Epithelial cell of proximal tubule (primary cell): ENCODE measurements at regions not wholly inside any gene's neighbourhood (a gene's known extent, or its start where the extent isn't known, plus 50 kb on each side); places are given as distances from the start of the nearest gene placed in this dataset.
"Not testable (repeated sequence)": the region's sequence is repeated elsewhere in the genome, so short reads cannot be mapped to it uniquely, and the experiment has no call there.

Experiments used
- DNase-seq: peaks from one replicate; pipeline ENCODE4 v3.0.0-alpha.2; 2011; ENCODE audit warnings: low read depth
- H3K4me3 ChIP-seq: 2 replicates; pipeline ENCODE4 v1.5.1; 2011; ENCODE audit warnings: low read depth, mild to moderate bottlenecking, low read length
- TF ChIP-seq, protein P1 (sequence below): conservative IDR thresholded peaks from 2 replicates; pipeline ENCODE4 v1.5.1; 2012; ENCODE audit warnings: low read depth, mild to moderate bottlenecking, low read length

DNA sequence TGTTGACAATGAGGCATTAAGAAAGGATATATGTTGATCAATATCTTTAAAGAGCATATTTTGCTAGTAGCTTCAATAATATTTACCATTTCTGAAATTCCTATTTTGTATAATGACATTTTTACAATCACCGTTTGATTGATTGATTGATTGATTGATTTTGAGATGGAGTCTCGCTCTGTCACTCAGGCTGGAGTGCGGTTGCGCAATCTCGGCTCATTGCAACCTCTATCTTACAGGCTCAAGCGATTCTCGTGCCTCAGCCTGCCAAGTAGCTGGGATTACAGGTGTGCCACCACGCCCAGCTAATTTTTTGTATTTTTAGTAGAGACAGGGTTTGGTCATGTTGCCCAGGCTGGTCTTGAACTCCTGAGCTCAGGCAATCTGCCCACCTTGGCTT lies 150.9 kb upstream of the TEX13D start:
- not testable (repeated sequence) for DNase-seq, H3K4me3 ChIP-seq

DNA sequence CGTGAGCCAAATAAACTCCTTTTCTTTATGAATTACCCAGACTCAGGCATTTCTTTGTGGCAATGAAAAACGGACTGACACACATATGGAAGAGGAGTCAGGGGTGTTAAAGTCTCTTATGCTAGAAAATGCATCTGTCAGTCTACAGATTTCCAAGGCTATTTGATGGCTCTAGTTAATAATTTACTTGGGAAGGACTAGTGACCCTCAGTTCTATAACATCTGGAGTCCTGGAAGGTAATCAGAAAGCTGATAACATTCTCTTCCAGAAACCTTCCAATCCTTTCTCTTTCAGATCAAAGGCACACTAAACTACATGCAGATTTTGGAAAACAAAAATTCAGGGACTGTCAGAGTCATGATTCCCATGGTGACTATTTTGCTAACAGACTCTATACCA lies 142.0 kb upstream of the TEX13D start:
- H3K4me3 ChIP-seq = no peak overlapping the region
- TF ChIP-seq, protein P1, sequence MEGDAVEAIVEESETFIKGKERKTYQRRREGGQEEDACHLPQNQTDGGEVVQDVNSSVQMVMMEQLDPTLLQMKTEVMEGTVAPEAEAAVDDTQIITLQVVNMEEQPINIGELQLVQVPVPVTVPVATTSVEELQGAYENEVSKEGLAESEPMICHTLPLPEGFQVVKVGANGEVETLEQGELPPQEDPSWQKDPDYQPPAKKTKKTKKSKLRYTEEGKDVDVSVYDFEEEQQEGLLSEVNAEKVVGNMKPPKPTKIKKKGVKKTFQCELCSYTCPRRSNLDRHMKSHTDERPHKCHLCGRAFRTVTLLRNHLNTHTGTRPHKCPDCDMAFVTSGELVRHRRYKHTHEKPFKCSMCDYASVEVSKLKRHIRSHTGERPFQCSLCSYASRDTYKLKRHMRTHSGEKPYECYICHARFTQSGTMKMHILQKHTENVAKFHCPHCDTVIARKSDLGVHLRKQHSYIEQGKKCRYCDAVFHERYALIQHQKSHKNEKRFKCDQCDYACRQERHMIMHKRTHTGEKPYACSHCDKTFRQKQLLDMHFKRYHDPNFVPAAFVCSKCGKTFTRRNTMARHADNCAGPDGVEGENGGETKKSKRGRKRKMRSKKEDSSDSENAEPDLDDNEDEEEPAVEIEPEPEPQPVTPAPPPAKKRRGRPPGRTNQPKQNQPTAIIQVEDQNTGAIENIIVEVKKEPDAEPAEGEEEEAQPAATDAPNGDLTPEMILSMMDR = no peak

DNA sequence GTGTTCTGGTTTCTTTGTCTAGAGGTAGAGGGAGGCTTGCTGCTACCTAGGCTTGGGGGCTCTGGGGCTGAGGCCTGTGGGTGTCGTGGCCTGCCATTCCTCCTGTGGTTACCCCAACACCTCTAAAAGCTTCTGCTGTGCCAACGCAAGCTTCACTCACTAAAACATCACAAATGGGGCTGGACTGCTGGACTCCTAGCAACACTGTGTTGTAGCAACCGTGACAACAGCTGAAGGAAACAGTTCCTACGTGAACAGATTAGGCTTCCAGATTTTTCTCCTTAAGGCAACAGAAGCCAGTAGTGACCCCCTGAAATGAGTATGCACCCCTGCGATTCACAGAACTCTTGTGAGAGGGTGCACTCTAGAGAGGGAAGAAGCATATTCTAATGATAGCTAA lies 138.3 kb upstream of the TEX13D start:
- TF ChIP-seq, protein P1 = no peak
- peak; percentile 9 for DNase-seq
- no peak overlapping the region for H3K4me3 ChIP-seq

More for the DNA sequence above, 142.0 kb upstream of the TEX13D start:
- DNase-seq = no peak

DNA sequence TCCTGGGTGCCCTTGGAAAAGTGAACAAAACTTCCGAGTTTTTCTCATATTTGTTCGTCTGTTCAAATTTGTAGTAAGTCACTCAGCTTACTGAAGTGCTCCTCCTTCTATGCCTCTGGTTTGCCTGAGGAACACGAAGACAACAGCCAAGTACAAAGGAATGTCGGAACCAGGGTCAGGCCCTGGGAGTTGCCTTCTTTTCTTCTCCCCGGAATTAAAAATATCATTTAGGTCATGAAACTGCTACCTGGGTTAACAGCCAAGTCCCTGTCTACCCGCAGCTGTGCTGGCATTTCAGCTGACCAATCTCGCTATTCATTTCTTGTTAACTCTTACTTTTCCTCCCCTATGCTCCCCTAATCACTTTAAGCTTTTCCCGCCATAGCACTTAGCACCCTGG lies 137.6 kb upstream of the TEX13D start:
- no peak overlapping the region for H3K4me3 ChIP-seq
- no peak for DNase-seq
- TF ChIP-seq, protein P1 = no peak

DNA sequence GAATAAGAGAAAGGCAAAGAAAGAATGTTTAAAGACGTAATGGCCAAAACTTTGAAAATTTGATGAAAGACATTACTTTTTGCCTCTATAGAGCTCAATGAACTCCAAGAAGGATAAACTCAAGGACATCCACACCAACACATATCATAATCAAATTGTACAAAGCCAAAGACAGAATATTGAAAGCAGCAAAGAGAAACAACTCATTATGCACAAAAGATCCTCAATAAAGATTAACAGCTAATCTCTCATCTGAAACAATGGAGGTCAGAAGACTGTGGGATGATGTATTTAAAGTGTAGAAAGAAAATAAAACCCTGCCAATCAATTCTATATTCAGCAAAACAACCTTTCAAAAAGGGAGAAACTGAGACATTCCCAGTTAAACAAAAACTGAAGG lies 129.1 kb upstream of the TEX13D start:
- TF ChIP-seq, protein P1 = no peak

DNA sequence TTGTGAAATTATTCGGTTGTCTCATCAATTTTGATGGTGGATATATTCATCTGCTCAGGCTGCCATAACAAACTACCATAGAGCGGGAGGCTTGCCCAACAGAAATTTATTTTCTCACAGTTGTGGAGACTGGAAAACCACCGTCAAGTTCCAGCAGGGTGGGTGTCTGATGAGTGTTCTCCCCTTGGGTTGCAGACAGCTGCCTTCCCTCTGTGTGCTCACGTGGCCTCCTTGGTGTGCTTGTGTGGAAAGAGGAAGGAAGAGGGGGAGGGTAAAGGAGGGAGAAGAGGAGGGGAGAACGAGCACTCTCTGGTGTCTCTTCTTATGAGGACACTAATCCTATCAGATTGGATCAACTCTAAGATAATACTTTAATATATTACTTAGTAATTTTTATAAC lies 123.8 kb upstream of the TEX13D start:
- TF ChIP-seq, protein P1 = no peak
- DNase-seq = no peak
- no peak overlapping the region for H3K4me3 ChIP-seq

More for the DNA sequence above, 129.1 kb upstream of the TEX13D start:
- DNase-seq = no peak
- no peak overlapping the region for H3K4me3 ChIP-seq

DNA sequence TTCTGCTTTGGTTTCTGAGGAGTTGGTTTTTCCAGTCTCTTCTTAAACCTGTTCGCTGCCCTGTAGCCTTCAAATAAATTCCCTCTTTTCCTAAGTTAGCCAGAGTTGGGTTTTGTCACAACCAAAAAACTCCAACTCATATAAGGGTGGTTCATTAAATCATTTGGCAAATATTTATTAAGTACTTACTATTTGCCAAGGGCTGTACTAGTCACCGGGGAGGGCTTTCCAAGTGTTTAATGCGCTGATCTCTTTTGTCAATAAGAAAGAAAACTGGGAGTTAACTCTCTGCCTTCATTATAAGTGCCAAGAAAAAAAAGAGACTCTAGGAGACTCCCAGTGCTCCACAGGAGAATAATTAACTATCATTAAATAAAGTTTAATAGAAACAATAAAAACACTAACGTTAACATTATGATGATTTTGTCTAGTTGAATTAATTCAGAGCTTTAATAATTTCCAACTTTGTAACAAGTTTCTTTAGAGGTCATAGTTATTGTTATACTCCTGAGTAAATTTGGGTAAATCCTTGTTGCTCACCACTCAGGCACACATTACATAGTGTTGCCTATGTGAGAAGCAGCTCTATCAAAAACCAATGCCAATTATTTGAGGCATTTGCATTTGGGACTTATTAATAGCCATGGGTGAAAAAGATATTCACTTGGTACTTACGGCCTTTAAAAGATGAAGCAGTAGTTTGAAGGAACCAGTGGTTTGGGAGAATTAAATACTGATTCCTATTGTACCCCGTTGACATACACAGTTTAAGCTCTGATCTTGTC lies 122.5 kb upstream of the TEX13D start:
- DNase-seq = no peak
- TF ChIP-seq, protein P1 = no peak
- H3K4me3 ChIP-seq = no peak overlapping the region
